K562 (cell line): ENCODE measurements at regions not wholly inside any gene's neighbourhood (a gene's known extent, or its start where the extent isn't known, plus 50 kb on each side); places are given as distances from the start of the nearest gene placed in this dataset.

Experiments
- ASH1L ChIP-seq: fragments of 450-650 bp; IDR thresholded peaks from 2 replicates; pipeline ENCODE4 v1.6.1; 2018; ENCODE audit warnings: borderline replicate concordance, mild to moderate bottlenecking, low read depth; ENCODE audit not compliant: partially characterized antibody
- FOXJ2 ChIP-seq: fragments of 200-800 bp; sonication (Bioruptor generic); IDR thresholded peaks from 2 replicates; pipeline ENCODE4 v1.6.1; 2016; ENCODE audit warnings: missing genetic modification characterization, missing compliant biosample characterization
- HOXB6 ChIP-seq: fragments of 250-450 bp; sonication (Bioruptor Pico); IDR thresholded peaks from 2 replicates; pipeline ENCODE4 v1.5.1; 2022; ENCODE audit warnings: mild to moderate bottlenecking, borderline replicate concordance
- MAZ ChIP-seq, 2 experiments: fragments of 450-650 bp in 1 of 2; sonication (generic) in 1 of 2; formaldehyde crosslinking; IDR thresholded peaks in 1 of 2; conservative IDR thresholded peaks in 1 of 2; 2 replicates each; pipeline versions ENCODE4 v1.4.0 to v1.5.0; 2020; ENCODE audit warnings: mild to moderate bottlenecking in 1 of 2, missing genetic modification reagents in 1 of 2
- MEIS2 ChIP-seq: fragments of 450-650 bp; IDR thresholded peaks from 2 replicates; pipeline ENCODE4 v1.6.1; 2014; ENCODE audit warnings: mild to moderate bottlenecking; ENCODE audit not compliant: partially characterized antibody
- MYNN ChIP-seq, 2 experiments: sonication (generic); formaldehyde crosslinking in 1 of 2; IDR thresholded peaks; 2 replicates each; pipeline versions ENCODE4 v1.5.0 to v1.6.1; 2016 to 2020; ENCODE audit warnings: antibody characterized with exemption in 1 of 2, missing genetic modification reagents in 1 of 2
- NCOA2 ChIP-seq, 2 experiments: fragments of 450-650 bp; IDR thresholded peaks; 2 replicates each; pipeline ENCODE4 v1.6.1; 2018; ENCODE audit warnings: mild to moderate bottlenecking in 2 of 2, moderate library complexity in 1 of 2; ENCODE audit not compliant: partially characterized antibody in 2 of 2
- PHF21A ChIP-seq: fragments of 450-650 bp; IDR thresholded peaks from 2 replicates; pipeline ENCODE4 v1.6.1; 2017; ENCODE audit warnings: low read depth, borderline replicate concordance
- RNF2 ChIP-seq: sonication (generic); IDR thresholded peaks from 2 replicates; pipeline ENCODE4 v1.6.1; 2016
- SIN3B ChIP-seq: fragments of 450-650 bp; IDR thresholded peaks from 2 replicates; pipeline ENCODE4 v1.6.1; 2017; ENCODE audit warnings: low read depth, mild to moderate bottlenecking, moderate library complexity
- SMARCA5 ChIP-seq: fragments of 450-650 bp; IDR thresholded peaks from 2 replicates; pipeline ENCODE4 v1.6.1; 2016
- SREBF1 ChIP-seq: fragments of 150-350 bp; IDR thresholded peaks from 2 replicates; pipeline ENCODE4 v1.6.1; 2014; ENCODE audit warnings: antibody characterized with exemption, low read depth, low read length, borderline replicate concordance
- ZFP1 ChIP-seq: fragments of 450-650 bp; formaldehyde crosslinking; IDR thresholded peaks from 2 replicates; pipeline ENCODE4 v1.4.0; 2020; ENCODE audit warnings: mild to moderate bottlenecking, mixed read lengths
- ZNF174 ChIP-seq: fragments of 250-450 bp; sonication (Bioruptor Pico); IDR thresholded peaks from 2 replicates; pipeline ENCODE4 v1.4.0; 2020; ENCODE audit warnings: mild to moderate bottlenecking
- ZNF224 ChIP-seq: sonication (generic); formaldehyde crosslinking; IDR thresholded peaks from 2 replicates; pipeline ENCODE4 v1.8.0; 2022; ENCODE audit warnings: mild to moderate bottlenecking, missing genetic modification reagents
- ZNF354B ChIP-seq: fragments of 250-450 bp; sonication (Bioruptor Pico); IDR thresholded peaks from 2 replicates; pipeline ENCODE4 v1.4.0; 2020
- ZNF766 ChIP-seq: fragments of 200-800 bp; sonication (Bioruptor generic); conservative IDR thresholded peaks from 2 replicates; pipeline ENCODE4 v1.6.1; 2016; ENCODE audit warnings: missing genetic modification characterization, missing compliant biosample characterization
- TF ChIP-seq, protein P1 (sequence below), 3 experiments: fragments of 200-800 bp in 1 of 3; fragments of 250-450 bp in 1 of 3; fragments of 450-650 bp in 1 of 3; sonication (Bioruptor Pico) in 1 of 3; sonication (Bioruptor generic) in 1 of 3; formaldehyde crosslinking in 1 of 3; IDR thresholded peaks; 2 replicates each; pipeline versions ENCODE4 v1.6.1 to v1.8.0; 2016 to 2022; ENCODE audit warnings: mild to moderate bottlenecking in 2 of 3, missing genetic modification characterization in 2 of 3, missing compliant biosample characterization in 1 of 3, moderate library complexity in 1 of 3
- TF ChIP-seq, protein P2 (sequence below): fragments of 250-450 bp; sonication (Bioruptor Pico); IDR thresholded peaks from 2 replicates; pipeline ENCODE4 v1.6.1; 2021; ENCODE audit warnings: mild to moderate bottlenecking
- TF ChIP-seq, protein P3 (sequence below): fragments of 250-450 bp; sonication (Bioruptor Pico); IDR thresholded peaks from 2 replicates; pipeline ENCODE4 v1.5.0; 2022; ENCODE audit warnings: mild to moderate bottlenecking
- TF ChIP-seq, protein P4 (sequence below): fragments of 450-650 bp; formaldehyde crosslinking; IDR thresholded peaks from 2 replicates; pipeline ENCODE4 v1.4.0; 2020; ENCODE audit warnings: mild to moderate bottlenecking, mixed read lengths

DNA sequence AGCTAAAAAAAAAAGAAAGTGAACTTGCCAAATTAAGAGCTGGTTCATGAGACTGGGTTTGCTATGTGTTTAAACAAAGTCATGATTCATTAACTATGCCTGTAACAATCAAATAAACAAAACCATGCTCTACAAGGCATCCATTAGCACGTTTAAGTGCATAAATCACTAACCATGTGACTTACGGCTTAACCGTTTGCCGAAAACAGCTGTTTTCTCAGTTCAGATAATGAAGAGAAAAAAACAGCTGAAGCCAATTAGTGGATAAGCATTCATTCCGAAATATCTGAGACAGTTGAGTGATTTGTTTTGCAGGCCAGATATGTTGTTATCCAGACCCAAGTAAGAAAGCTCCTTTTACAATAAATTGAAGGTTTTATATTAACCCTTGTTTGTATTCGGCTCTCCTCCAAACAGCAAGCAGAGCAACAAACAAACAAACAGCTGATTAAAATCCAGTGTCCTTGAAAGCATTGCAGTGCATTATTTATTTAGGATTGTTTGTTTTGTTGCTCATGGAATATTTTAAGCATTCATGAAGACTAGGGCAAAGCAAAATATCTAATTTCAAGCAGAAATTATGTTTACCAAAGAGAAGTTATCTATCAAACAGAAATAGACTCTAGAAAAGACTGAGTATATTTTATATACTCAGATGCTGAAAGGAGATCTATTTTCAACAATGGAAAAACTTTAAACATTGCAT lies 343.5 kb downstream of the RFPL4B start (continued):
- TF ChIP-seq, protein P1, sequence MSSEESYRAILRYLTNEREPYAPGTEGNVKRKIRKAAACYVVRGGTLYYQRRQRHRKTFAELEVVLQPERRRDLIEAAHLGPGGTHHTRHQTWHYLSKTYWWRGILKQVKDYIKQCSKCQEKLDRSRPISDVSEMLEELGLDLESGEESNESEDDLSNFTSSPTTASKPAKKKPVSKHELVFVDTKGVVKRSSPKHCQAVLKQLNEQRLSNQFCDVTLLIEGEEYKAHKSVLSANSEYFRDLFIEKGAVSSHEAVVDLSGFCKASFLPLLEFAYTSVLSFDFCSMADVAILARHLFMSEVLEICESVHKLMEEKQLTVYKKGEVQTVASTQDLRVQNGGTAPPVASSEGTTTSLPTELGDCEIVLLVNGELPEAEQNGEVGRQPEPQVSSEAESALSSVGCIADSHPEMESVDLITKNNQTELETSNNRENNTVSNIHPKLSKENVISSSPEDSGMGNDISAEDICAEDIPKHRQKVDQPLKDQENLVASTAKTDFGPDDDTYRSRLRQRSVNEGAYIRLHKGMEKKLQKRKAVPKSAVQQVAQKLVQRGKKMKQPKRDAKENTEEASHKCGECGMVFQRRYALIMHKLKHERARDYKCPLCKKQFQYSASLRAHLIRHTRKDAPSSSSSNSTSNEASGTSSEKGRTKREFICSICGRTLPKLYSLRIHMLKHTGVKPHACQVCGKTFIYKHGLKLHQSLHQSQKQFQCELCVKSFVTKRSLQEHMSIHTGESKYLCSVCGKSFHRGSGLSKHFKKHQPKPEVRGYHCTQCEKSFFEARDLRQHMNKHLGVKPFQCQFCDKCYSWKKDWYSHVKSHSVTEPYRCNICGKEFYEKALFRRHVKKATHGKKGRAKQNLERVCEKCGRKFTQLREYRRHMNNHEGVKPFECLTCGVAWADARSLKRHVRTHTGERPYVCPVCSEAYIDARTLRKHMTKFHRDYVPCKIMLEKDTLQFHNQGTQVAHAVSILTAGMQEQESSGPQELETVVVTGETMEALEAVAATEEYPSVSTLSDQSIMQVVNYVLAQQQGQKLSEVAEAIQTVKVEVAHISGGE (CRISPR knock-in tag; IDR thresholded peaks at IDR 0.05): no peak
- TF ChIP-seq PHF21A (no peak), SMARCA5 (no peak), SREBF1 (no peak), NCOA2 (IDR thresholded peaks at IDR 0.05; ENCODE audit: partially characterized antibody in 2 of 2) (no peak), FOXJ2 (tag) (no peak), ZNF766 (CRISPR knock-in tag) (no peak), ZNF354B (CRISPR knock-in tag) (no peak), MEIS2 (peak; percentile 81), HOXB6 (CRISPR knock-in tag) (no peak), RNF2 (no peak), ZNF224 (no peak), ZNF174 (CRISPR knock-in tag) (no peak), ZFP1 (no peak), MYNN (IDR thresholded peaks at IDR 0.05) (no peak), MYNN (CRISPR knock-in tag; IDR thresholded peaks at IDR 0.05) (no peak), SIN3B (no peak), MAZ (CRISPR knock-in tag; conservative IDR thresholded peaks at IDR 0.05 in 1 of 2, IDR thresholded peaks at IDR 0.05 in 1 of 2) (no peak), ASH1L (no peak)
- TF ChIP-seq, protein P2, sequence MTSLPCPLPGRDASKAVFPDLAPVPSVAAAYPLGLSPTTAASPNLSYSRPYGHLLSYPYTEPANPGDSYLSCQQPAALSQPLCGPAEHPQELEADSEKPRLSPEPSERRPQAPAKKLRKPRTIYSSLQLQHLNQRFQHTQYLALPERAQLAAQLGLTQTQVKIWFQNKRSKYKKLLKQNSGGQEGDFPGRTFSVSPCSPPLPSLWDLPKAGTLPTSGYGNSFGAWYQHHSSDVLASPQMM (CRISPR knock-in tag): no peak
- TF ChIP-seq, protein P3, sequence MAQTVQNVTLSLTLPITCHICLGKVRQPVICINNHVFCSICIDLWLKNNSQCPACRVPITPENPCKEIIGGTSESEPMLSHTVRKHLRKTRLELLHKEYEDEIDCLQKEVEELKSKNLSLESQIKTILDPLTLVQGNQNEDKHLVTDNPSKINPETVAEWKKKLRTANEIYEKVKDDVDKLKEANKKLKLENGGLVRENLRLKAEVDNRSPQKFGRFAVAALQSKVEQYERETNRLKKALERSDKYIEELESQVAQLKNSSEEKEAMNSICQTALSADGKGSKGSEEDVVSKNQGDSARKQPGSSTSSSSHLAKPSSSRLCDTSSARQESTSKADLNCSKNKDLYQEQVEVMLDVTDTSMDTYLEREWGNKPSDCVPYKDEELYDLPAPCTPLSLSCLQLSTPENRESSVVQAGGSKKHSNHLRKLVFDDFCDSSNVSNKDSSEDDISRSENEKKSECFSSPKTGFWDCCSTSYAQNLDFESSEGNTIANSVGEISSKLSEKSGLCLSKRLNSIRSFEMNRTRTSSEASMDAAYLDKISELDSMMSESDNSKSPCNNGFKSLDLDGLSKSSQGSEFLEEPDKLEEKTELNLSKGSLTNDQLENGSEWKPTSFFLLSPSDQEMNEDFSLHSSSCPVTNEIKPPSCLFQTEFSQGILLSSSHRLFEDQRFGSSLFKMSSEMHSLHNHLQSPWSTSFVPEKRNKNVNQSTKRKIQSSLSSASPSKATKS: no peak
- TF ChIP-seq, protein P4, sequence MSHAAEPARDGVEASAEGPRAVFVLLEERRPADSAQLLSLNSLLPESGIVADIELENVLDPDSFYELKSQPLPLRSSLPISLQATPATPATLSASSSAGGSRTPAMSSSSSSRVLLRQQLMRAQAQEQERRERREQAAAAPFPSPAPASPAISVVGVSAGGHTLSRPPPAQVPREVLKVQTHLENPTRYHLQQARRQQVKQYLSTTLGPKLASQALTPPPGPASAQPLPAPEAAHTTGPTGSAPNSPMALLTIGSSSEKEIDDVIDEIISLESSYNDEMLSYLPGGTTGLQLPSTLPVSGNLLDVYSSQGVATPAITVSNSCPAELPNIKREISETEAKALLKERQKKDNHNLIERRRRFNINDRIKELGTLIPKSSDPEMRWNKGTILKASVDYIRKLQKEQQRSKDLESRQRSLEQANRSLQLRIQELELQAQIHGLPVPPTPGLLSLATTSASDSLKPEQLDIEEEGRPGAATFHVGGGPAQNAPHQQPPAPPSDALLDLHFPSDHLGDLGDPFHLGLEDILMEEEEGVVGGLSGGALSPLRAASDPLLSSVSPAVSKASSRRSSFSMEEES (CRISPR knock-in tag): peak; percentile 38; the same call in 1 of the 2 replicates
